ENCODE measurements at regions not wholly inside any gene's neighbourhood (a gene's known extent, or its start where the extent isn't known, plus 50 kb on each side); places are given as distances from the start of the nearest gene placed in this dataset.
"Not testable (repeated sequence)": the region's sequence is repeated elsewhere in the genome, so short reads cannot be mapped to it uniquely, and the experiment has no call there.

DNA sequence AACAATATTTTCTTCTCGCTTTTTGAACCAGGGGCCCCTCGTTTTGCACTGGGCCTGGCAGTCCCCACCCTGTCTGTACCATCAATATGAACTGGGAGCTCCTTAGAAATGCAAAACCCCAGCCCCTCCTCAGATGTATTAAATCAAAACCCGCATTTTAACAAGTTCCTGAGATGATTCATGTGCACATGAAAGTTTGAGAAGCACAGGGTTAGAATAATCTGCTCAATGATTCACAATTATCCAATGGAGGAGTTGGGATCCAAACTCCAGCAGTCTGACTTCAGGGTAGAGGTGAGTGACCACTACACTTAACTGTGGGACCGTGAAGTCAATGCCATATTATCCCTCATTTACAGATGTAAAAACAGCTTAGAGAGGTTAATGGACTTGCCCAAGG, 256.4 kb downstream of the IGSF11 start:
- no peak for DNase-seq (ENCODE audit: low read depth)

DNA sequence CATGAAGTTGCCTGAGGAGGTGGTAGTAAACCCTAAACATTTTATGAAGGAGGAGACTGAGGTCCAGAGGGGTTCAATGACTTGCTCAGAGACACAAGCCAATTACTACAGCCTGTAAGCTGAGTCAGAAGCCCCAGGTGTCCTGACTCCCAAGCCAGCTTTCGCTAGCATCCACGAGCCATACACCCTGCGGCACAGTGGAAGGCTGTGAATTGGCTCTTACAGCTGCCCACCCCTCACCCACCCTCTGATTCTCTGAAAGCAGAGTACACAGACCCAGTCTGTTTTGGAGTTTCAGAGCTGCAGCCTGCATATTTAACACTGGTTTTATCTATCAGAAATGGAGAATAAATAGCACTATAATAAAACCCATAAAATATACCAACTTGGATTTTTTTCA, 253.4 kb downstream of the IGSF11 start:
- no peak for DNase-seq (ENCODE audit: low read depth)

DNA sequence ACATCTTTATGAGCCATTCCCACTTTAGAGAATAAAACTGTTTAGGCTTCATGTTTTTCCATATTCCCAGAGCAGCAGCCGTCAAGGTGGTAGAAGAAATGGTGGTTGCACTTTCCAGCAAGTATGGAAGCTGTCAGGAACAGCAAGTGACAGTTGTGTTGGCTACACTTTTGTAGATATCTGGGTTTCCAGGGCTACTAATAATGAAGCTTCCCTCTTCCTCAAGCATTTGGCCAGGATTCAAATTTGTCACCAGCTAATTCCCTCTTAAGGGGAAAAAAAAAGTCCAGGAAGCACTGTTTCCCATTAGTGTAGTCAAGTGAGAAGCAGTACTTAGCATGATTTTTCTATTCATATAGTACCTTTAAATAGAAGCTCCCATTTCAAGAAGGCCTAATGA, 252.8 kb downstream of the IGSF11 start:
- DNase-seq (ENCODE audit: low read depth) = no peak

DNA sequence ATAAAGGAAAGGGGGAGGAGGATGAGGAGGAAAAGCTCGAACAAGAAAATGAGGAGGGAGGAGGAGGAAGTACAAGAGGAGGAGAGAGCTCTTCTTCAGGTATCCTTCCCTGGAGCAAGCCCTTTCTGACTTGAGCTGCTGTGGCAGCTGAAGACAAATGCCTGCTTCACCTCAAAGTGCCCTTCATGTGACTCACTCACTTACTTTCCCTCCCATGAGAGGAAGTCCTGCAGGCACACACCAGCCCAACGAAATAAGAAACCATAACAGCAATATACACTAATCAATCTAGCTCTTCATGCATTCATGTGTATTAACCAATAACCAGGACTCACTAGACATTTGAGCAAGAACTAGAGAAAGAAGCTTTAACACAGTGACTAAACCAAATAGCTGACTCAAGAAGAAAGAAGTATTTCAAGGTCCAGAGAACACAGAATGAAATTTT, 251.9 kb downstream of the IGSF11 start:
- no peak for DNase-seq (ENCODE audit: low read depth)

DNA sequence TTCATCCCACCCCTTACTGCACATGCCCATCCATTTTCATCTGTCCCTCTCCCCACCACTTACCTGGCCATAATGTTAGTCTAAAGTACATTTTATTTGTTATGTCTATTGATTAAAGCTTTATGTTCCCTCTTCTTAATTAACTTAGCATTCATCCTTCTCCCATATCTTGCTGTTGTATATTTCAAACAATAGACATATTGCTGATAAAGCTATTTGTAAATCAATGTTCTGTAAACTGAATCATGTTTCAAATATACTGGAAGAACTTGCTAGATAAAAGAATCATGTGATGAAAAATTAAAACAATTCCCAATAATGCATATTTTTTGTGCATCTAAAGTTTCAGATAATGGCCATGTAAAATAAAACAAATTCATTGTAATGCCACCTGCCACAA, 249.2 kb downstream of the IGSF11 start:
- DNase-seq (ENCODE audit: low read depth) = no peak

DNA sequence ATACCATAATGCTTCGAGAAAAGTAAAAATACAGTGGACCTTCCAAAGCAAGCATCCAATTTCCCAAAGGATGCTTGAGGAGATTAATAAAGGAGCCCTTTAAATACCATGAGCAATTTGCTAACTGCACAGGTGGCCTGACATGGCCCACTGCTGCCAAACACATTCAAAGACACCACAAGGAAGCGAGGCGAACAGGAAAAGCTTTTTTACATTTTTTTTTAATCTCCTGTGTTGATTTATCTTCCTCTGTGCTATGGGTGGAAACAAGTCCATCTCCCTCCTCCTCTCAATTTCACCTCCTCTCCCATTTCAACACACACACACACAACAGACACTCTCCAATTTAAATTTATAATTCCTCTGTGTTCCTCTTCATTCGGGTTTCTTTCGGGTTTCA, 243.4 kb downstream of the IGSF11 start:
- DNase-seq (ENCODE audit: low read depth) = no peak

DNA sequence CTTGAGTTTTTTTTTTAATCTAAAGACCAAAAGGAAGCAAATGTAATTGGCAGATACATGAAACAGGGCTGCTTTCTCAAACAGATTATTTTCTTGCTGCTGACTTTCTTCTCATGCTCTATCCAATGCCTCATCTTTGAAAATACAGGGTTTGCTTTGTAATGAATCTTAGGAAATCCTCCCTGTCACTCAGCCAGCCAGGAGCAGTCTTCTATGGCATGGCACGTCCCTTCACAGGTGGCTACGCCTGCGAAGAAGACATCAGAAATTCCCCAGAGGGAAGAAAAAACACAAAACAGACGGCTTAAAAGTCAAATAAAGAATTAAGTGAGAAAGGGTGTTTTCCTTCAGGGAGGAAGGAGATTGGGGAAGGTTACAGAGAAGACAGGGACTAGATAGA, 242.5 kb downstream of the IGSF11 start:
- no peak for DNase-seq (ENCODE audit: low read depth)

DNA sequence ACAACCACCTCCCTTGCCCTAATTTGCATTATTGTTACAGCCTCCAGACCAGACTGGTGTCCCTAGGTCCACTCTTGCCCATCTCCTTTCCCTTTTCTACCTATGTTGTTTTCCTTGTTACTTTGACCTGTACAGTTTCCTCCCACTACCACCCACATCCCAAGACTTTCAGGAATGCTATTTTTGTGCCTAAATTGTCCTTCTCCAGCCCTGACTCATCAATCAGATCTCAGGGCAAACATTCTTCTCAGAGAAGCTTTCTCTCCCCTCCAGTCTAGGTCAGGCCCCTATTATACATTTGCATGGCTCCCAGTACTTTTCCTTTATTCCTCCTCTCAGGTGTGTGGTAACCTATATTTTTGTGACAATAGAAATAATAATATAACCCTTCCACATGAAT, 241.5 kb downstream of the IGSF11 start:
- no peak for DNase-seq (ENCODE audit: low read depth)

DNA sequence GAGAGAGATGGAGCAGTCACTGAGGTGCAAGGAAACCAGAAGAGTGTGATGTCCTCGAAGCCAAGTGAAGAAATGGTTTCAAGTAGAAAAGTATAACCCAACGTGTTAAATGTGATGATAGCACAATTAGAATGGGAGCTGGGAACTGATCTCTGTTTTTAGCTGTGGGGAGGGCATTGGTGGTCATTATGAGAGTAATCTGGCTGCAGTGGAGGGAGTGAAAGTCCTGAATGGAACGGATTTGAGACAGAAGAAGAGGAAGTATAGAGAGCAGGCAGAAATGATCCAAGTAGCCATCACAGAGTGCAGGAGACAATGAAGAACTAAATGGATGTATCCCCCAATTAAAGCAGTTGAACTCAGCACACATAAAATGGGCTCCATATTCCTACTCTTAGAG, 235.3 kb downstream of the IGSF11 start:
- DNase-seq (ENCODE audit: low read depth) = no peak

DNA sequence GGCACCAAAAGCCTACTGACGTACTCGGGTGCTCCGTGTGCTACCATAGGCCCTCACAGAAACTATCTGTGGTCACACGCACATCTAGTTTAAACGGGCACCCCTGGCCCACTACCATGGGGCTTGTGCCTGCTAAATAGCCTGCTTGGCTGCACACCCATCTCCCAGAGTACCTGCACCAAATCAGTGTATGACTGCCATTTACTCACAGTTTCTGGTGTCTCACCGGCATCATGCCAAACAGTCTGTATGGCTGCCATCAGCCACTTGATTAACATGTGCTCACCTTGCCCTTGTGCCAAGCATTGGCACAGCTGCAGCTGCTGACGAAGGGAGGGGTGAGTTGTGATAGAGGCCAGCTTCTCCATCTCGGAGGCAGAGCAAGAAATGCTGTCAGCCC, 232.7 kb downstream of the IGSF11 start:
- DNase-seq (ENCODE audit: low read depth) = no peak

DNA sequence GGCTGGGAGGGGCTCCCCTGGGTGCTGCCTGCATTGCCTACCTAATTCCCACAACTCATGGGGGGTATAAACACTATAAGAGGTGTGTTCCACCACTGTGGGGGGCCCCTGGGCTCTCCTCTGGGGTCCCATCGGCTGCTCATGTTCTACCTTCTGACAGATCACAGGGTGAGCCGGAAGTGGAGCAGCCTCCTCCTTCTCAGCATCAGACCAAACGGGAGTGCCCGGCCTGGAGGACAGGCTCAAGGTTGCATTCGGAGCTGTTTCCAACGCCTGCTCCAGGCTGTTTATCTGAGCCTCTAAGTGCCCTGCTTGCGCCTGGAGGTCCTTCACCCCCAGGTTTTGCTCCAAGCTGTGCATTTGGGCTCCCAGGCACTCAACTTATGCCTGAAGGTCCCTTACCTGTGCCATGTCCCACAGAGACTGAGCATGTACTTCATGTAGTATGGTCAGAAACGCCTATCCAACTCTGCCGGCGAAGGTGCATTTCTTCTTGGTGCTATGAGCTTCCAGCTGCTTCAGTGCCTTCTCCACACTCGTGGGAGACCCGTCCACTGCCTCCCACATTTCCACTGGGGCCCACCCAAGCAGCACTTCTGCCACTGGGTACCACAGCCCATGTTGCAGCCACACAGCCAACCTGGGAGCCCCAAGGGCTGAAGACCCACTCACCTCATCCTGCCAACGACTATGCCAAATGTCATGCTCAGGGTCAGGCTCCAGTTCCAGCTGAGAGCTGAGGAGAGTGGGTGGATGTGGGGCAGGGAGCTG, 232.1 kb downstream of the IGSF11 start:
- DNase-seq (ENCODE audit: low read depth) = no peak

DNA sequence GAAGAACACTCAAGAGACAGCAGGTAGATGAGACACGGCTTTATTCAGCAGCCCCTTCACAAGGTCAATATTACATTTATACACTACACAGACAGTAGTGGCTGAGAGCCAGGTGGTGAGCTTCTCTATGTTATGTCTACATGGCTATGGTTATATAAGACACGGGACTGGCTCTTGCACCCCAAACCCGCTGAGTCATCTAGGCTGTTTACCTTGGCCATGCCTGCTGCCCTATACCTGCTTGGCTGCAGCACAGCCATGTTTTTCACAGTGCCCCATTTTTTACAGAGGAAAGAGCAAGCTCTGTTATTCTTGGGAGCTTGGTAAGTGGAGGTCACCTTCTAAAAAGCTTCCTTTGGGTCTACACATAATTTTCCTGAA, 231.6 kb downstream of the IGSF11 start:
- no peak for DNase-seq (ENCODE audit: low read depth)

DNA sequence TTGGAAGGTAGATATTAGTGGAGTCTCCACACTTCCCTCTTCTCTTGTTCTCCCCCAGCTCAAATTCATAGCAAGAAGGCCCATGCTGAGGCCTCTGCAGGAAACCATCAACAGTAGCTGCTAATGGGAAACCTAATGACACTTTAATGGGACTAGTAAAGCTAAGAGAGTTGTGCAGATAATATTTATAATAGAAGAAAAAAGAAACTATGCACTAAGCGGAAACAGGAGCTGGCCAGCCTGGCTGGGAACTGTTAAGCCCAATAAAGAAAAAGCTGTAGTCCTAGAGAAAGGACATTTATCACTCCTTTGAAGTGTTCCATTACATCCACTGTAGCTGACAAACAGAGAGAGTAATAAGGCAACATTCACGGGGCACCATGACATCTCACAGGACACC, 229.6 kb downstream of the IGSF11 start:
- DNase-seq (ENCODE audit: low read depth) = no peak

DNA sequence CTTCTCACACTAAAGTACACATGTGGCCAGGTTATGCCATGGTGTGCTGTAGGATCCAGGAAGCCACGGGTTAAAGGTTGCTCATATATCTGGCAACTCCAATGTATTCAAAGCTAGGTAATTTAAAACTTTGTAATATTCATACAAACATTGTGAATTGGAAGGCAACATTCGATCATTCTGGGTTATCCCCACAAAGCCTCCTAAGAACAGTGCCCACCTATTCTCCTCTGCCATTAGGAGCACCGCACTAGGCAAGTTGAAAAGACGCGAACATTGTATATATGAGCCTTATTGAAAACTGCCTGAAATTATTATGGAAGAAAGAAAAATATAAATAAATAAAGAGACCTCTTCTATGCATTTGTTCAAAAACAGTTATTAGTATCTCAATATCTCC, 228.2 kb downstream of the IGSF11 start:
- DNase-seq (ENCODE audit: low read depth) = no peak

DNA sequence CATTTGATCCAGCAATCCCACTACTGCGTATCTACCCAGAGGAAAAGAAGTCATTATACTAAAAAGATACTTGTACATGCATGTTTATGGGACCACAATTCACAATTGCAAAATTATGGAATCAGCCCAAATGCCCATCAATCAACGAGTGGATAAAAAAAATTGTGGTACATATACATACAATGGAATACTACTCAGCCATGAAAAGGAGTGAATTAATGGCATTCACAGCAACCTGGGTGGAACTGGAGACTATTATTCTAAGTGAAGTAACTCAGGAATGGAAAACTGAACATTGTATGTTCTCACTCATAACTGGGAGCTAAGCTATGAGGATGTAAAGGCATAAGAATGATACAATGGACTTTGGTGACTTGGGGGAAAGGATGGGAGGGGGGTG, 227.3 kb downstream of the IGSF11 start:
- DNase-seq (ENCODE audit: low read depth) = not testable (repeated sequence)

DNA sequence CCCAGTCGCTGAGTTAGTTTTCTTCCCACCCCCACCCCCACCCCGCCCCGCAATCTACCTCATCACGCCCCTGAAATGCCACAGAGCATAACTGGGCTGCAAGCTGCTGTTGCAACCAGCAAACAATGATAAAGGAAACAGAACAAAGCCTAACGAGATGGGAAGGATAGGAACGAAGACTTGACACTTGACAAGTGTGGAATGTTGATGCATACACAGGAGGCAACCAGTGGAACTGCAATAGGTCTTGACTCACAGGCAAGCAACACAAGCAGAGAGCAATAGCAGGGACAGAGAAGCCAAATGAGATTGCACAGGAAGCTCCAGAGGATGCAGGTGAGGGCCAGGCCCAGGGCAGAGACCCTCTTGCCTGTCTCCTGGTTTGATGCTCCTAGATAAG, 225.9 kb downstream of the IGSF11 start:
- DNase-seq (ENCODE audit: low read depth) = no peak

DNA sequence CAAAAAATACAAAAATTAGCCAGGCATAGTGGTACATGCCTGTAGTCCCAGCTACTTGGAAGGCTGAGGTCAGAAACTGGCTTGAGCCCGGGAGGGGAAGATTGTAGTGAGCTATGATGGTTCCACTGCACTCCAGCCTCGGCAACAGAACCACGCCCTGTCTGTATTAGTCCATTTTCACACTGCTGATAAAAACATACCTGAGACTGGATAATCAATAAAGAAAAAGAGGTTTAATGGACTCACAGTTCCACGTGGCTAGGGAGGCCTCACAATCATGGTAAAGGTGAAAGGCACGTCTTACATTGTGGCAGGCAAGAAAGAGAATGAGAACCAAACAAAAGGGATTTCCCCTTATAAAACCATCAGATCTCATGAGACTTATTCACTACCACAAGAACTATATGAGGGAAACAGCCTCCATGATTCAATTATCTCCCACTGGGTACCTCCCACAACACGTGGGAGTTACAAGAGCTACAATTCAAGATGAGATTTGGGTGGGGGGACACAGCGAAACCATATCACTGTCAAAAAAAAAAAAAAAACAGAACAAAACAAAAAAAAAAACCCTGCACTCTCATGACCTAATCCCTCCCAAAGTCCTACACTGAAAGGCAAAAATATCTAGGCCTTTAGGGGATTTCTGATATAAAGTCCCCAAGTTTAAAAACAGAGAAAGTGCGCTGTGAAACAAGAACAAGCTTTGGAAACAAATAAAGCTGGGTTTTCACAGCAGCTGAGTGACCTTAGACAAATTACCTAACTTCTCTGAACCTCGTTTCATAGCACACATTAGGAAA, 224.7 kb downstream of the IGSF11 start:
- DNase-seq (ENCODE audit: low read depth) = no peak

DNA sequence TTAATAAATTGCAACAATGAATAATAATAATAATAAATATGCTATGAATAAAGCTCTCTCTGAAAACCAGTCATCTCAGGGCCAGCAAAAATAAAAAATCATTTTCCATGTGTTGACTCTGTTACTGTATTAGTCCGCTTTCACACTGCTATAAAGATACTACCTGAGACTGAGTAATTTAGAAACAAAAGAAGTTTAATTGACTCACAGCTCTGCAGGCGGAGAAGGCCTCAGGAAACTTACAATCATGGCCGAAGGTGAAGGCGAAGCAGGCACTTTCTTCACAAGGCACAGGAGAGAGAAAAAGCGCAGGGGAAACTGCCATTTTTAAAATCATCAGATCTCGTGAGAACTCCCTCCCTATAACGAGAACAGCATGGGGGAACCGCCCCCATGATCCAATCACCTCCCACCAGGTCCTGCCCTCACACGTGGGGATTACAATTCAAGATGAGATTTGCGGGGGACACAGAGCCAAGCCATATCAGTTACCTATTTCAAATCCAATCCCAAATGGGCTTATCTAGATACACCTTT, 224.1 kb downstream of the IGSF11 start:
- DNase-seq (ENCODE audit: low read depth) = no peak

DNA sequence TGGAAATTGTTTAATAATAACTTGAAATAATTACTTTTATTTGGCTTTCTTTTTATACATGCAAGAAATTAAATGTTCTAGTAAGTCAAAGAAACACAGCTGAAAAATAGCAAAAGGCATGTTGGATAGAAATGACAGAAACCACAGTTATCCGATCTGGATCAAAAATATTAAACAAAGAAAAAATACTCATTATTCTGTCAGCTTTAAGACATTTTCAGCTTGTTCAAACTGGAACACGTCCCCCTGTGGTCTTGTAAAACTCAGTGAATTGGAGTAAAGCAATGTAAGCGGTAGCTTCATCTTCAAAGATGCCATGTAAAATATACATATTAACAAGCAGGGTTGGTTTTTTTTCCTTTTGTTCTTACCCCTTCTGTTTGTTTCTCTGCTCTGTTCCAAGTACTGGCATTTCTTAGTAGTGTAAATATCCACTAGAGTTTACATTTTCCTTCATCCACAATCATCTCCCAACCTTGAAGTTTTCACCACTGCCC, 223.4 kb downstream of the IGSF11 start:
- no peak for DNase-seq (ENCODE audit: low read depth)

DNA sequence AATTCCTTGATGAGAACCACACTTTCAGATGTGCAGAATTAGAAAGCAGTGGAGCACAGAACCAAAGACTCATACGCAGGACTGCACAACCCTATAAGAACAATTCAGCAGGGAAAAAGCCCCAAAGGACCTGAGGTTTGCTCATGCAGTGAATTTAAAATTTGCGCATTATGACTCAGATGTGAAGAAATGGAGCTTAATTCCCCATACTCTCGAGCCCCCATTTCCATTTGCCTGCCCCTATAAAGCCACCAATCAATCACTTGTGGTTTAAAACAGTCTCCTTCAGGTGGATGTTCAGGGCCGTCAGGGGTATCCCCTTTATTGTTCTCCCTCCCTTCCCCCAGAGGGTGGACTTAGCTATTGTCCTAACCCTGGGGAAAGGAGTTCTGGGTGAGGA, 221.2 kb downstream of the IGSF11 start:
- DNase-seq (ENCODE audit: low read depth) = no peak

DNA sequence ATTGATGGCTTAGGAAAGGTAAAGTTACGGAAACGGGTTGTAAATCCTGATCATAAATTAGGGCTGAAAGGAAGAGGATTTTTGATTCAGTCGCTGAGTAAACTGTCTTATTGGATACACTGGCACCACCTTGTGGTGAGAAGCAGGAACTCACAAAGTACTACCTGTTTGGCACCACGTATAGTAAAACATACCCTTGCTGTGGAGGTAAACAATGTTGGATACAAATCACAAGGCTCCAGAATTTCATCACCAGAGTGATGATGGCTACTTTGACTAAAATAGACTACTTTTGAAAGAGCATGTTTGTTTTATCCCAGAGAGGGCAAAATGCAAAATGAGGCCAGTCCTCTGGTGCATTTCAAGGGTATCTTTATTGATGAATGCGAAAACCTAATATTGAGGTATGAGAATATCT, 216.9 kb downstream of the IGSF11 start:
- peak; percentile 49 for DNase-seq (ENCODE audit: low read depth)

DNA sequence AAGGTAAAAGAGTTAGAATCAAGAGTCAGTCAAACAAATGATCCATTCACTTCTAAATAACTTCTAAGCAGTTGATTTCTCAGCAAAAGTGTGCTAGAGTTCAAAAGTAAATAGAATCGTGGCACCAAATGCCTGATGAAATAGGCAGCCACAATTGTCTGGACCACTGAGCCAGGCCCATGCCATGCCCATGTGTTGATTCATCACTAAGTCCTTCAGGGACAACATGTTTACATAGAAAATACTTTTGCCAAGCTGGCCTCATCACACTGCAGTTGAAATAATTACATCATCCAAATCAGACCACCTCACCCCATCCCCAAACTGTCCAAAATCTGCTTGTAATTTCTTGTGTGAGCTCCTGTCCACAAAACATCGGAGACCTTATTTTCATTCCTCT, 216.3 kb downstream of the IGSF11 start:
- DNase-seq (ENCODE audit: low read depth) = peak; percentile 3

Data from myocyte (in vitro differentiated cells).